Nephron (organoid): ENCODE measurements at regions not wholly inside any gene's neighbourhood (a gene's known extent, or its start where the extent isn't known, plus 50 kb on each side); places are given as distances from the start of the nearest gene placed in this dataset.
"Not testable (repeated sequence)": the region's sequence is repeated elsewhere in the genome, so short reads cannot be mapped to it uniquely, and the experiment has no call there.

Experiments
- H3K27ac Mint-ChIP-seq, 3 experiments: 2 replicates each; pipeline ENCODE4 v1.8.0; 2020; ENCODE audit warnings: mixed read lengths in 3 of 3, mild to moderate bottlenecking in 2 of 3, moderate library complexity in 1 of 3
- H3K27me3 Mint-ChIP-seq: 2 replicates; pipeline ENCODE4 v1.8.0; 2021; ENCODE audit warnings: low read depth, mild to moderate bottlenecking, moderate library complexity, mixed read lengths
- H3K36me3 Mint-ChIP-seq: 2 replicates; pipeline ENCODE4 v1.8.0; 2020; ENCODE audit warnings: low read depth, mixed read lengths
- H3K4me1 Mint-ChIP-seq: 2 replicates; pipeline ENCODE4 v1.8.0; 2020; ENCODE audit warnings: mixed read lengths
- H3K4me3 Mint-ChIP-seq, 3 experiments: 2 replicates each; pipeline ENCODE4 v1.8.0; 2020; ENCODE audit warnings: mild to moderate bottlenecking in 3 of 3, mixed read lengths in 3 of 3, moderate library complexity in 2 of 3
- H3K9me3 Mint-ChIP-seq: 2 replicates; pipeline ENCODE4 v1.8.0; 2020; ENCODE audit warnings: mixed read lengths
- CTCF ChIP-seq, 3 experiments: fragments of 200-600 bp; sonication (generic); IDR thresholded peaks; one replicate each; pipeline ENCODE4 v1.5.0; 2021; ENCODE audit warnings: antibody characterized with exemption in 3 of 3; ENCODE audit not compliant: unreplicated experiment in 3 of 3

- H3K9me3 Mint-ChIP-seq: peaks cover 4% of the 10 kb centered on the region
- H3K4me3 Mint-ChIP-seq: no peak overlapping the region
- no peaks in the 10 kb centered on the region for H3K36me3 Mint-ChIP-seq
- H3K27ac Mint-ChIP-seq: no peak overlapping the region
- no peaks in the 10 kb centered on the region for H3K4me1 Mint-ChIP-seq
- H3K27me3 Mint-ChIP-seq: no peaks in the 10 kb centered on the region
- TF ChIP-seq CTCF (IDR thresholded peaks at IDR 0.05; ENCODE audit: unreplicated experiment in 3 of 3): no peak
These were observed 885.9 kb downstream of the EFNA5 start for GRCh38 chr5:106784846-106785245.

GRCh38 chr5:106780355-106780754 lies 890.4 kb downstream of the EFNA5 start:
- H3K4me1 Mint-ChIP-seq: no peaks in the 10 kb centered on the region
- no peak for TF ChIP-seq CTCF (IDR thresholded peaks at IDR 0.05; ENCODE audit: unreplicated experiment in 3 of 3)
- H3K4me3 Mint-ChIP-seq: no peak overlapping the region
- no peaks in the 10 kb centered on the region for H3K36me3 Mint-ChIP-seq
- peaks cover 10% of the 10 kb centered on the region for H3K9me3 Mint-ChIP-seq
- H3K27ac Mint-ChIP-seq: no peak overlapping the region
- no peaks in the 10 kb centered on the region for H3K27me3 Mint-ChIP-seq

- not testable (repeated sequence) for H3K27me3 Mint-ChIP-seq, H3K27ac Mint-ChIP-seq, H3K9me3 Mint-ChIP-seq, H3K36me3 Mint-ChIP-seq, H3K4me1 Mint-ChIP-seq, H3K4me3 Mint-ChIP-seq
These were observed 894.2 kb downstream of the EFNA5 start for GRCh38 chr5:106776515-106776914.

- Mint-ChIP-seq H3K9me3 (no peaks in the 10 kb centered on the region), H3K27me3 (no peaks in the 10 kb centered on the region), H3K36me3 (no peaks in the 10 kb centered on the region)
These were observed 902.3 kb downstream of the EFNA5 start for GRCh38 chr5:106768392-106768791.

GRCh38 chr5:106766916-106767315 lies 903.8 kb downstream of the EFNA5 start:
- Mint-ChIP-seq H3K4me1 (no peaks in the 10 kb centered on the region), H3K4me3 (no peak overlapping the region), H3K27me3 (no peaks in the 10 kb centered on the region), H3K27ac (peak overlapping the region in 2 of 3 experiments; percentile 16 to 32), H3K36me3 (no peaks in the 10 kb centered on the region), H3K9me3 (no peaks in the 10 kb centered on the region)
- TF ChIP-seq CTCF (IDR thresholded peaks at IDR 0.05; ENCODE audit: unreplicated experiment in 3 of 3): no peak

More at GRCh38 chr5:106768392-106768791, 902.3 kb downstream of the EFNA5 start:
- H3K27ac Mint-ChIP-seq: no peak overlapping the region
- H3K4me3 Mint-ChIP-seq: no peak overlapping the region
- H3K4me1 Mint-ChIP-seq: no peaks in the 10 kb centered on the region
- TF ChIP-seq CTCF (IDR thresholded peaks at IDR 0.05; ENCODE audit: unreplicated experiment in 3 of 3): no peak

GRCh38 chr5:106759581-106759980 lies 911.2 kb downstream of the EFNA5 start:
- Mint-ChIP-seq H3K4me1 (no peaks in the 10 kb centered on the region), H3K9me3 (no peaks in the 10 kb centered on the region), H3K4me3 (no peak overlapping the region), H3K27ac (no peak overlapping the region), H3K27me3 (no peaks in the 10 kb centered on the region), H3K36me3 (no peaks in the 10 kb centered on the region)
- no peak for TF ChIP-seq CTCF (IDR thresholded peaks at IDR 0.05; ENCODE audit: unreplicated experiment in 3 of 3)
